ENCODE measurements at regions not wholly inside any gene's neighbourhood (a gene's known extent, or its start where the extent isn't known, plus 50 kb on each side); places are given as distances from the start of the nearest gene placed in this dataset.

DNA sequence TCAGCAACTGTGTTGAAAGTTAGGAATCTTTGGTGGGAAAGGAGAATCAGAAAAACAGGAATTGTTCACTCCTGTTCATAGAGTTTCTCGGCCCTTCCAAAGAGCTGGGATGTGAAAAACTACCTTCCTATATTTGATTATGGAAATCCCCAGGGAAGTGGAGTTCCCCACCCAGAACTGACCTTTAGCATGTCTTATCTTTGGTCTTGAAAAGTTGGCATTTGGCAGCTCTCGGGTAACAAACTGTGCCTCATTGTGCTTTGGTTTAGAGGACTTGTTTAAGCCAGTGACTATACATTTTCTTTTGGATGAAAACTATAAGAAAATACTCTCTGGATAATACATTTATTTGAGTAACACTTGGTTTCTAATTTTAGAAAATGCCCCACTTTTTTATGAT, 51.3 kb upstream of the CERS6 start:
- DNase-seq (no peak), ATAC-seq (no peak)
- TF ChIP-seq, protein P1, sequence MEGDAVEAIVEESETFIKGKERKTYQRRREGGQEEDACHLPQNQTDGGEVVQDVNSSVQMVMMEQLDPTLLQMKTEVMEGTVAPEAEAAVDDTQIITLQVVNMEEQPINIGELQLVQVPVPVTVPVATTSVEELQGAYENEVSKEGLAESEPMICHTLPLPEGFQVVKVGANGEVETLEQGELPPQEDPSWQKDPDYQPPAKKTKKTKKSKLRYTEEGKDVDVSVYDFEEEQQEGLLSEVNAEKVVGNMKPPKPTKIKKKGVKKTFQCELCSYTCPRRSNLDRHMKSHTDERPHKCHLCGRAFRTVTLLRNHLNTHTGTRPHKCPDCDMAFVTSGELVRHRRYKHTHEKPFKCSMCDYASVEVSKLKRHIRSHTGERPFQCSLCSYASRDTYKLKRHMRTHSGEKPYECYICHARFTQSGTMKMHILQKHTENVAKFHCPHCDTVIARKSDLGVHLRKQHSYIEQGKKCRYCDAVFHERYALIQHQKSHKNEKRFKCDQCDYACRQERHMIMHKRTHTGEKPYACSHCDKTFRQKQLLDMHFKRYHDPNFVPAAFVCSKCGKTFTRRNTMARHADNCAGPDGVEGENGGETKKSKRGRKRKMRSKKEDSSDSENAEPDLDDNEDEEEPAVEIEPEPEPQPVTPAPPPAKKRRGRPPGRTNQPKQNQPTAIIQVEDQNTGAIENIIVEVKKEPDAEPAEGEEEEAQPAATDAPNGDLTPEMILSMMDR (IDR thresholded peaks at IDR 0.05) = no peak
- Histone ChIP-seq H3K27ac (no peak overlapping the region), H3K4me1 (no peaks in the 10 kb centered on the region), H3K9me3 (peaks cover 0 to 31% (median 6%) of the 10 kb centered on the region in 11 donors), H3K27me3 (no peaks in the 10 kb centered on the region), H3K4me3 (no peak overlapping the region), H3K36me3 (no peaks in the 10 kb centered on the region)
- intact Hi-C loops (cut with DNase I) = no loop called here
- WGBS, 2 donors = 38 to 62% methylated on average over 2 of the region's 2 CpGs

Data from heart right ventricle (tissue), 16 donors.